ENCODE measurements at regions not wholly inside any gene's neighbourhood (a gene's known extent, or its start where the extent isn't known, plus 50 kb on each side); places are given as distances from the start of the nearest gene placed in this dataset.

GRCh38 chr1:199352351-199352750, 675.2 kb upstream of the NR5A2 start:
- TF ChIP-seq CTCF (IDR thresholded peaks at IDR 0.05) = no peak
- TF ChIP-seq POLR2A (IDR thresholded peaks at IDR 0.05) = no peak
- TF ChIP-seq POLR2AphosphoS5 (IDR thresholded peaks at IDR 0.05) = no peak
- no peak for TF ChIP-seq EP300 (IDR thresholded peaks at IDR 0.05)

Data from sigmoid colon (tissue), 4 donors.